Fibroblast of lung (primary cell): ENCODE measurements at regions not wholly inside any gene's neighbourhood (a gene's known extent, or its start where the extent isn't known, plus 50 kb on each side); places are given as distances from the start of the nearest gene placed in this dataset.

Experiments used
- DNase-seq, 2 donors: peaks; one replicate each; pipeline versions ENCODE4 v3.0.0 to v3.0.0-alpha.2; 2010; ENCODE audit warnings: low read depth in 2 of 2
- H2AFZ ChIP-seq: 2 replicates; pipeline ENCODE4 v1.5.1; 2012; ENCODE audit warnings: low read length, control low read depth, inconsistent platforms
- H3K27ac ChIP-seq: 2 replicates; pipeline ENCODE4 v1.5.1; 2011; ENCODE audit warnings: low read length, control low read depth; ENCODE audit not compliant: insufficient read depth
- H3K27me3 ChIP-seq: 2 replicates; pipeline ENCODE4 v1.5.1; 2011; ENCODE audit warnings: mild to moderate bottlenecking, low read length; ENCODE audit not compliant: control insufficient read depth, insufficient read depth
- H3K36me3 ChIP-seq: 2 replicates; pipeline ENCODE4 v1.5.1; 2011; ENCODE audit warnings: low read length; ENCODE audit not compliant: control insufficient read depth, insufficient read depth
- H3K4me1 ChIP-seq: 2 replicates; pipeline ENCODE4 v1.5.1; 2011; ENCODE audit warnings: low read length; ENCODE audit not compliant: control insufficient read depth, insufficient read depth; ENCODE audit errors: extremely low read depth
- H3K4me2 ChIP-seq: 2 replicates; pipeline ENCODE4 v1.5.1; 2011; ENCODE audit warnings: low read length, control low read depth; ENCODE audit not compliant: insufficient read depth; ENCODE audit errors: extremely low read depth
- H3K4me3 ChIP-seq, 4 experiments: fragments of 200-600 bp in 1 of 4; sonication (generic) in 1 of 4; replicated peaks in 1 of 4; 2 replicates each; pipeline ENCODE4 v1.5.1; 2011 to 2016; ENCODE audit warnings: low read length in 4 of 4, low read depth in 3 of 4, mild to moderate bottlenecking in 3 of 4, control low read depth in 2 of 4, inconsistent platforms in 1 of 4, mixed read lengths in 1 of 4; ENCODE audit not compliant: insufficient read depth in 1 of 4; ENCODE audit errors: control extremely low read depth in 1 of 4
- H3K79me2 ChIP-seq: 2 replicates; pipeline ENCODE4 v1.5.1; 2012; ENCODE audit warnings: mild to moderate bottlenecking, low read length, inconsistent platforms; ENCODE audit not compliant: control insufficient read depth, insufficient read depth
- H3K9ac ChIP-seq: 2 replicates; pipeline ENCODE4 v1.5.1; 2011; ENCODE audit warnings: mild to moderate bottlenecking, low read length, control low read depth; ENCODE audit not compliant: insufficient read depth
- H3K9me3 ChIP-seq: 2 replicates; pipeline ENCODE4 v1.5.1; 2012; ENCODE audit warnings: low read depth, low read length; ENCODE audit not compliant: control insufficient read depth, insufficient read depth
- H4K20me1 ChIP-seq: 2 replicates; pipeline ENCODE4 v1.5.1; 2011; ENCODE audit warnings: low read length; ENCODE audit not compliant: control insufficient read depth, insufficient read depth; ENCODE audit errors: extremely low read depth
- CTCF ChIP-seq, 2 donors: IDR thresholded peaks in 1 of 2; conservative IDR thresholded peaks in 1 of 2; 1 replicate in 1 of 2; 2 replicates in 1 of 2; pipeline ENCODE4 v1.5.1; 2011 to 2012; ENCODE audit warnings: low read length in 2 of 2, control low read depth in 1 of 2, inconsistent platforms in 1 of 2, low read depth in 1 of 2, mild to moderate bottlenecking in 1 of 2
- EZH2 ChIP-seq: IDR thresholded peaks from 2 replicates; pipeline ENCODE4 v1.5.1; 2012; ENCODE audit warnings: low read length, control low read depth, mild to moderate bottlenecking; ENCODE audit errors: missing control alignments

- H3K9me3 ChIP-seq = no peaks in the 10 kb centered on the region
- no peak overlapping the region for H3K4me2 ChIP-seq
- no peaks in the 10 kb centered on the region for H4K20me1 ChIP-seq
- H3K4me3 ChIP-seq = no peak overlapping the region
- H3K9ac ChIP-seq = no peak overlapping the region
- H3K4me1 ChIP-seq = no peaks in the 10 kb centered on the region
- H3K36me3 ChIP-seq = no peaks in the 10 kb centered on the region
- no peaks in the 10 kb centered on the region for H3K27me3 ChIP-seq
- TF ChIP-seq EZH2 = no peak
- no peak for TF ChIP-seq CTCF (conservative IDR thresholded peaks at IDR 0.05 in 1 of 2, IDR thresholded peaks at IDR 0.05 in 1 of 2; ENCODE audit: low read depth in 1 of 2, low read length in 2 of 2)
- H2AFZ ChIP-seq = no peak overlapping the region
- H3K79me2 ChIP-seq = no peaks in the 10 kb centered on the region
- no peak for DNase-seq
- H3K27ac ChIP-seq = no peak overlapping the region
Measured at GRCh38 chr2:16136461-16137035, 196.2 kb downstream of the MYCN start.

- no peak overlapping the region for H3K27ac ChIP-seq
- no peaks in the 10 kb centered on the region for H3K79me2 ChIP-seq
- H3K4me3 ChIP-seq = no peak overlapping the region
- TF ChIP-seq EZH2 (no peak), CTCF (conservative IDR thresholded peaks at IDR 0.05 in 1 of 2, IDR thresholded peaks at IDR 0.05 in 1 of 2; ENCODE audit: low read depth in 1 of 2, low read length in 2 of 2) (no peak)
- H3K4me2 ChIP-seq = no peak overlapping the region
- no peaks in the 10 kb centered on the region for H3K4me1 ChIP-seq
- H3K27me3 ChIP-seq = no peaks in the 10 kb centered on the region
- H2AFZ ChIP-seq = no peak overlapping the region
- H4K20me1 ChIP-seq = no peaks in the 10 kb centered on the region
- DNase-seq = no peak
- no peaks in the 10 kb centered on the region for H3K9me3 ChIP-seq
- no peak overlapping the region for H3K9ac ChIP-seq
- no peaks in the 10 kb centered on the region for H3K36me3 ChIP-seq
Measured at GRCh38 chr2:16135913-16136310, 195.6 kb downstream of the MYCN start.

GRCh38 chr2:16135196-16135912 lies 195.0 kb downstream of the MYCN start:
- no peak overlapping the region for H2AFZ ChIP-seq
- no peak overlapping the region for H3K27ac ChIP-seq
- no peaks in the 10 kb centered on the region for H3K36me3 ChIP-seq
- no peaks in the 10 kb centered on the region for H3K9me3 ChIP-seq
- no peaks in the 10 kb centered on the region for H4K20me1 ChIP-seq
- no peaks in the 10 kb centered on the region for H3K79me2 ChIP-seq
- H3K27me3 ChIP-seq = no peaks in the 10 kb centered on the region
- H3K4me1 ChIP-seq = no peaks in the 10 kb centered on the region
- TF ChIP-seq EZH2 = no peak
- no peak for TF ChIP-seq CTCF (conservative IDR thresholded peaks at IDR 0.05 in 1 of 2, IDR thresholded peaks at IDR 0.05 in 1 of 2; ENCODE audit: low read depth in 1 of 2, low read length in 2 of 2)
- no peak overlapping the region for H3K4me2 ChIP-seq
- H3K4me3 ChIP-seq = no peak overlapping the region
- DNase-seq = no peak
- no peak overlapping the region for H3K9ac ChIP-seq
